Skin epidermis (tissue), 12 donors: ENCODE measurements at regions not wholly inside any gene's neighbourhood (a gene's known extent, or its start where the extent isn't known, plus 50 kb on each side); places are given as distances from the start of the nearest gene placed in this dataset.
"Not testable (repeated sequence)": the region's sequence is repeated elsewhere in the genome, so short reads cannot be mapped to it uniquely, and the experiment has no call there.

Source experiments
- H3K27ac ChIP-seq, 21 experiments: fragments of 200-600 bp; sonication (generic) in 11 of 21; one replicate each; pipeline ENCODE4 v1.5.0; 2020; ENCODE audit warnings: mild to moderate bottlenecking in 3 of 21, inconsistent platforms in 2 of 21, moderate library complexity in 2 of 21
- H3K4me3 ChIP-seq, 7 experiments: fragments of 200-600 bp; sonication (generic) in 2 of 7; one replicate each; pipeline ENCODE4 v1.5.0; 2020; ENCODE audit warnings: inconsistent platforms in 2 of 7, mild to moderate bottlenecking in 2 of 7, moderate library complexity in 1 of 7

DNA sequence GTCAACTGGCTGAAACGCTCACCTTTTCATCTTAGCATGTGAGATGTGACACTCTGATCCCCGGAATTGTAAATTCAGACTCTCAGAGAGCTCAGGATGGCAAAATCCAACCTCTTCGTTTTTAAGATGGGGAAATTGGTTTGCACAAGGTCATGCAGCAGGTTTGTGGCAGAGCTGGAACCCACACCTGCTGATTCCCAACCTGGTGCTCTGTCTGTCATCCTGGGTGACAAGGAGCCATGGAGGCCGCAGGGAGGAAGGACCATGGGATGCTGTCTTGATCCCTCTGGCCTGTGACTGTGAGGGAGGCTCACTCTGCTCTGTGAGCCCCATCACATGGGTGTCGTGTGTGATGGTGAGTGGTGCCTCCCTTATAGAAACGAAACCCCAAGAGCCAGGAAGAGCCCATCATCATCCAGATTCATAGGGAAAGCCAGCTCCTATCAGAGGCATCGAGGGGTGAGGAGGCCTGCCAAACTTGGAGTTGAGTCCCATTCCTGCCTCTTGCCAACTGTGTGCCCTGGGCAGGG, 87.4 kb upstream of the SYT13 start:
- H3K4me3 ChIP-seq, result no peak overlapping the region
- H3K27ac ChIP-seq, result no peak overlapping the region

DNA sequence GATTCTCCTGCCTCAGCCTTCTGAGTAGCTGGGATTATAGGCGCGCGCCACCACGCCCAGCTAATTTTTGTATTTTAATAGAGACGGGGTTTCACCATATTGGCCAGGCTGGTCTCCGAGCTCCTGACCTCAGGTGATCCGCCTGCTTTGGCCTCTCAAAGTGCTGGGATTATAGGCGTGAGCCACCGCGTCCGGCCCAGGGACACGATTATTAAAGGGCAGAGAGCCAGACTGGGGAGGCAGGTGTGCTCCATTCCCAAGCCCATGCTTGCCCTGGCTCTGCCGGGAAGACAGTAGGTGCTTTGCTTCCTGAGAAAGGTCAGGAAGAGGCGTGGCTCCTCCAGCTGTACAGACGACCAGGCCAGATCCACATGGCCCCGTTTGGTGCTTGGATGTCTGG, 86.3 kb upstream of the SYT13 start:
- not testable (repeated sequence) for H3K27ac ChIP-seq
- H3K4me3 ChIP-seq, result peak overlapping the region in 2 of 7 experiments; percentile 4 to 8

GRCh38 chr11:45371251-45372115, 85.3 kb upstream of the SYT13 start:
- Histone ChIP-seq H3K27ac (no peak overlapping the region), H3K4me3 (no peak overlapping the region)

DNA sequence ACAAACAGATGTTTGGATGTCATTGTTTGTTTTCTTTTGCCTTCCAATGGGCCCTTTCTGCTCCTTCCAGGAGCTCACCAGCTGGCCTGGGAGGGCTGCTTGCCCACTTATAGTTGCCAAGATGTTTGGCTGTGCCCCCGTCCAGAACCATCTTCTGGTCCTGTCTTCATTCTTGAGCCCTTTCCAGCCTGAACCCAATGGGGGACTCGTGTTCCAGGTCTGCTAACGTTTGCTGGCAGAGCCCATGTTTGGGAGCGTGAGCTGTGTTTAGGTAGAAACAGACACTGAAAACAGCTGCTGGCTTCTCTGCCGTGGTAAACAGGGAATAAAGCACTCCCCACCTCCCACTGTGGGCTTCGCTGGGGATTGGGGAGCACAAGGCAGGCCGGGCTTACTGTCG, 83.2 kb upstream of the SYT13 start:
- Histone ChIP-seq H3K4me3 (no peak overlapping the region), H3K27ac (no peak overlapping the region)

GRCh38 chr11:45368697-45369096, 82.6 kb upstream of the SYT13 start:
- no peak overlapping the region for H3K4me3 ChIP-seq
- H3K27ac ChIP-seq, result no peak overlapping the region

- Histone ChIP-seq H3K4me3 (no peak overlapping the region), H3K27ac (no peak overlapping the region)
Observed at GRCh38 chr11:45366619-45367190, 80.6 kb upstream of the SYT13 start.

DNA sequence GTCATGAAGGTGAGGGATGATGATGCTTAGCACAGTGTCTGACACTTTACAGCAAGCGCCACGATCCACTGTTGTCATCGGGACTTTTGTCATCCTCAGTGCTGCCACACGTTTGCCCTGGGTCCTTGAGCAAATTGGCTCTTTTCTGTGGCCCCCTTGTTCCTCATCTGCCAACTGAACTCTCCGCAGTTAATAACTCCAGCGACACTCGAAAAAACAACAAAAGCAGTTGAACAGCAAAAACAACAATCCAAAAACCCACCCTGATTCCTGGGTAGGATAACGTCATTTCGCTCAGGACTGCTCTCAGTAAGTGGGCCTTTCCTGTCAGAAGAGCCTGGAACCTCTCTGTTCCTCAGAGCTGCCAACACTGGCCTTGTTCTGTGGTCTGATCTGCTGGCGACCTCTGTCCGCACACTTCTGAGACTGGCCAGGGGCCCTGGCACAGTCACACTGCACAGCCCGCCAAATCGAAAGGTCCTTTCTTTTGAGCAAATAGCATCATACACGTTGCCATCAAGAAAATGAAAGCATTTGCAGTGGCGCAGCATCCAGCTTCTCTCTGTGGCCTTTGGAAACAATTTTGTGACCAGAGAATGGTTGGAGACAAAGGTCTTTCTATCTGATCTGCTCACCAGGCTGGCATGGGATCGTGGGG, 79.9 kb upstream of the SYT13 start:
- H3K27ac ChIP-seq, result no peak overlapping the region
- H3K4me3 ChIP-seq, result no peak overlapping the region

DNA sequence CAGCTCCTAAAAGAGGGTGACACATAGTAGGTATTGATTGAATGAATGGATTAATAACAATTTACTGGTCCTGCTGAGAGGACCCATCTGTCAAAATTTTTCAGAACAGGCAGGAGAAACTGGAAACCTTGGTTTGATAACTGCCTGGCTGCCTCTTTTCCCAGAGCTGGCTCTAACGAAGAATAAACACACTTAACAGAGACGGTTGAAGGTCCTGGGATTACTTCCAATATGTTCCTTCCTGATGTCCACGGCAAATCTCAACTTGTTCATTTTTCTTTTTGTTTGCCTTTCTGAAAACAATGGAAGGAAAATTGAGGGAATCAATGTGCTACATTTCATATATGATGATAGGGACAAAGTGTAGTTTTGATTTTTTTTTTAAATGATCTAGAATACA, 76.5 kb upstream of the SYT13 start:
- H3K27ac ChIP-seq, result no peak overlapping the region
- no peak overlapping the region for H3K4me3 ChIP-seq

GRCh38 chr11:45361551-45361950, 75.4 kb upstream of the SYT13 start:
- Histone ChIP-seq H3K4me3 (no peak overlapping the region), H3K27ac (no peak overlapping the region)

DNA sequence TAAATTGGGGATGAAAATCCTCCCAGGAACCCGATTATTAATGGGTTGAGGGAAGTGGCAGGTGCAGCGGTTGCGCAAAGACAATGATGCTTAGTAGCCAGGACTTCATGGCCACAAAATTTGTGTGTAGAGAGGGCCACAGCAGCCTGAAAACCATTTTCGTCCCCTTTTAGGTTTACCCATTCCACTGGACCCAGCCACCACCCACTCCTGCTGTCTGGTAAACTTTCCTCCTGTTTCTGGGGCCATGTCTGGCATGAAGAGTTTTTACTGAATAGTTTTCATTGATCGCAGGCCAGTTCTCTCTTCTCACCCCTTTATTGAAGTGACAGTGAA, 69.5 kb upstream of the SYT13 start:
- Histone ChIP-seq H3K27ac (peak overlapping the region in 8 of 21 experiments; percentile 5 to 78 (median 43)), H3K4me3 (peak overlapping the region; percentile 34 to 53 (median 49))

GRCh38 chr11:45354976-45355705, 69.0 kb upstream of the SYT13 start:
- peak overlapping the region; percentile 34 to 53 (median 49) for H3K4me3 ChIP-seq
- H3K27ac ChIP-seq, result peak overlapping the region in 8 of 21 experiments; percentile 5 to 78 (median 43)

DNA sequence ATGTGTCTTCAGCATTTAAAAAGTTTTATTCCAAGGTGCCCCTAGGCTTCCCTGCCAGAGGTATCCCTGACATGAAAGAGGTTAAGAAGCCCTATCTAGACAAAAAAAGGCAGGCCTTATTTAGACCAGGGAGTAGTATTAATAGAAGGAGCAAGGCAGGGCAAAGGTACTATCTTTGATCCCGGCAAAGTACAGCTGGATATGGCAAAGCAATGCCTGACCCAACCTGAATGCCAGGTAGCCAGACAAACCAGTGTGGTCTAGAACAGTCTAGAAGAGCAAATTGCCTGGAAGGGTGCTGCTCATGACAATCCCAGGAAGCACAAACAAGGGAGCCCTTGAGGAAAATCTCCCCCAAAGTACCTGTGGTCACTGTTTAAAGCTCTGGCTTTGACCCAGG, 62.6 kb upstream of the SYT13 start:
- Histone ChIP-seq H3K27ac (no peak overlapping the region), H3K4me3 (no peak overlapping the region)

DNA sequence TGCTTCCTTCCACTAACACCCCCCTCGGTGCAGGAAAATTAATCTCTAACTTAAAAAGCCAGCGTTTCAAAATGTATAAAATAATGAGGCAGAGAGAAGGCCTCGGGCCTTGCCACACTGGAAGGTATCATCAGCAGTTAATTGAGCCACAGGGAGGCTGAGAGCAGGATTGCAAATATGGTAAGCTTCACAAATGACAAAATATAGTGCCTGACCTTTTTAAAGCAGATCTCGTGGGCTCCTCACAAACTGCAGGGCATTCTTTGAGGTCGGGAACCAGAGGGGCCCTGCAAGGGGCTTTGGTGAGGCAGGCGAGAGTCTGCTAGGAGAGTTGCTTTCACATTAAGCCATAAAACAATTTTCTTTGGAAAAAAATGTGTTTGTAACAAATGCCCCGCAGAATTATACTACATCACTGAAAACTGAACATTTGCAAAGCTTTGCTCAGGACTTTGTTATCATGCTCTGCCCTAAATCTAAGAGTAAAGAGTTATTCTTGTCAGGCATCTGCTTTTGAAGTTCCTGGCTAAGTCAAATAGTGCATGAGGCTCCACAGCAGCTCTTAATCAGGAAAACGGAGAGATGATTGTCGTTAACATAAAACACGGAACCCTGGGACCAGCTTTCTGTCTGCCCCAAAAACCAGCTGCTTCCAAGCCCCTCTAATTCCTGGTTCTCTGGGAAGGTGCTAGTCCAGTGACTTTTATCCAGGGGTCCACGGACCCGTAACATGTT, 61.4 kb upstream of the SYT13 start:
- Histone ChIP-seq H3K27ac (no peak overlapping the region), H3K4me3 (no peak overlapping the region)

DNA sequence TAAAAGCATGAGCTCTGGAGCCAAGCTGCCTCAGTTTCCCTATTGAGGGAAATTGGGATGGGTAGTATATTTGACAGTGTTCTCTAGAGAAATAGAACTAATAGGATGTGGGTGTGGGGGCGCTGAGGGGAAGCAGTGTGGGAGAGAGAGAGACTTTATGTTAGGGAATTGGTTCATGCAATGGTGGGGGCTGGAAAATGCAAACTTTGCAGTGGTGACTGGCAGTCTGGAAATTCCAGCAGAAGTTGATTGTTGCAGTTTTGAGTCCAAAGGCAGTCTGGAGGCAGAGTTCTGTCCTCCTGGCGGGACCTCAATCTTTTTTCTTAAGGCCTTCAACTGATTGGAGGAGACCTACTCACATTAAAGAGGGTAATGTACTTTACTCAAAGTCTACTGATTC, 59.4 kb upstream of the SYT13 start:
- no peak overlapping the region for H3K4me3 ChIP-seq
- no peak overlapping the region for H3K27ac ChIP-seq

DNA sequence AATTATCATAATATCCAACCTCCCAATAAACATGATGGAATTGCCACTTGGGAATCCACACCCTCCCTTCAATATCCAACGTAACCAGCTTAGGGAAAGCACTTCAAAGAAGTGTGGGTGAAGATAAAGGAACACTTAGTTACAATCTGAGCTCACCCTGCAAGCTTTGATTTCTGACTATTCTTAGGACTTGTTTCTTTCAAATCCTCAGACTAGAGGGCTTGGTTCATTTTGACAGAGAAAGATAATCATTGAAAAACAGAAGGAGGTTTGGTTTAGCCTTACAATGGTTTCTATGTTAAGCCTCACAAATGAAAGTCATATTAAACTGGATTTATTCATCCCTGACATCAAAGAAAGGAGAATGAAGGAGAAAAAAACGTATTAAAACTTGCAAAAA, 57.9 kb upstream of the SYT13 start:
- H3K4me3 ChIP-seq, result no peak overlapping the region

DNA sequence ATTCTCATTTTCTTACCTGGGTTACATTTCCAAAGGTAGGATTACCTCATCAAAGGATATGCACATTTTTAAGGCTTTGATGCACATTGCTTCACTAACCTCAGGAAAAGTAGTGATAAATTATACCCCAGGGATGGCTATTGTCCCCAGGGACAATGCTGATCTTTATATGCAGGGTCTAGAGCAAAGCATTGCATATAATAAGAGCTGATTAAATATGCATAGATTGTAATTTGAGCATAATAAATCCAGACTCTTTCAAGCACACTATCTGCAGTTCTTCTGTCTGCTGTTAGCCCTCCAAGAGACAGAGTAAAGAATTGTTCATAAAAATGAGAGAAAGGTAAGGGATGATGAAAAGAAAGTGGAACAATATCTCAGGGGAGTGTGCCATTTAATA, 57.3 kb upstream of the SYT13 start:
- Histone ChIP-seq H3K27ac (no peak overlapping the region), H3K4me3 (no peak overlapping the region)

More for the DNA sequence above, 57.9 kb upstream of the SYT13 start:
- no peak overlapping the region for H3K27ac ChIP-seq

- H3K4me3 ChIP-seq, result no peak overlapping the region
- peak overlapping the region in 1 of 21 experiments; percentile 31 for H3K27ac ChIP-seq
Observed at GRCh38 chr11:45341372-45341771, 55.2 kb upstream of the SYT13 start.

DNA sequence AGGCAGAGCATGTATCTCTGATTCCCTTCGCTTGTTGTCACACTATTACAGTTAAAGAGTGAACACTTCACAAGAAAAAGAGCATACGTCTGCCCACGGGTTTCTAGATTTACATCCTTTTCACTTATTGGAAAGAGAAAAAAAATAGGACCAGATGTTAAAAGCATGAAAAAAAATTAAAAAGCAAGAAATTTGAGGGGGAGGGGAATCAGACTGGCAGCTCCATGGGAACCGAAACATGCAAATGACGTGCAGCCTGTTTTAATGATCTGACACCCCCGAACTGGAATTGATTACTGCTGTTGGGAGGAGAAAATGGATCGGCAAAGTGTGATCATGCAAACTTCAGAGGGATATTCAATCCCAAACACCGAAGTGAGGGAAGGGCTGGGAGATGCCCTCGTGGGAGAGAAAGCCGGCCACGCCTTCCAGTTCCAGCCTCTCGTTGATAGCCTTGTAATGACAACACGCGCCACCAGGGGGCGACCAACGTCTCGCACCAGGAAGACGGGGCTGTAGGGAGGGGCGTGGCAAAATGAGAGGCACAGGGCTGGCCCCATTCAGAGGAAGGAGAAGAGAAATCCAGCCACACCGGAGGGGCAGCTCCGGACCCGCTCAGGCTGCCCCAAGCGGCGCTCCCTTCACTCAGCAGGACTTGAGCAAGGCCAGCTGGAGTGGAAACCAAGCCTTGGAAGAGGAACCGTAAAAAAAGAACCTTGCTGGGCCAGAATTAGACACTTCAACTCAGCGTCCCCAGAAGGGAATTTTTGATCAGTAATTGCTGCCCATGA, 53.8 kb upstream of the SYT13 start:
- peak overlapping the region in 2 of 7 experiments; percentile 8 to 15 for H3K4me3 ChIP-seq

More for the DNA sequence above, 53.8 kb upstream of the SYT13 start:
- peak overlapping the region in 1 of 21 experiments; percentile 25 for H3K27ac ChIP-seq
